ENCODE measurements at regions not wholly inside any gene's neighbourhood (a gene's known extent, or its start where the extent isn't known, plus 50 kb on each side); places are given as distances from the start of the nearest gene placed in this dataset.

DNA sequence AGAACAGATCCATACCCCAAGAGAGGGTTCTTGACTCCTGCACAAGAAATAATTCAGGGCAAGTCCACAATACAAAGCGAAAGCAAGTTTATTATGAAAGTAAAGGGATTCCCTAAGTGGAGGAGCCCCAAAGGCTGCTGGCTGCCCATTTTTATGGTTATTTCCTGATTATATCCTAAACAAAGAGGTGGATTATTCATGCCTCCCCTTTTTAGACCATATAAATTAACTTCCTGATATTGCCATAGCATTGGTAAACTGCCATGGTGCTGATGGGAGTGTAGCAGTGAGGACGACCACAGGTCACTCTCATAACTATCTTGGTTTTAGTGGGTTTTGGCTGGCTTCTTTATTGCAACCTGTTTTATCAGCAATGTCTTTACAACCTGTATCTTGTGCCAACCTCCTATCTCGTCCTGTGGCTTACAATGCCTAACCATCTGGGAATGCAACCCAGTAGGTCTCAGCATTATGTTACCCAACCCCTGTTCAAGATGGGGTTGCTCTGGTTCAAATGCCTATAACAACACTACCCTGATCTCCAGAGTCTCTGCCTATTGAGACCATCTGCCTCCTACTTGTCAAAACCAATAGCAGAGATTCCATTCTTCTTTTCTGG, 154.4 kb upstream of the GRAMD2B start:
- TF ChIP-seq POLR2A (IDR thresholded peaks at IDR 0.05) (no peak), POLR2AphosphoS5 (IDR thresholded peaks at IDR 0.05) (no peak), EP300 (IDR thresholded peaks at IDR 0.05; ENCODE audit: low read depth) (no peak)
- TF ChIP-seq, protein P1, sequence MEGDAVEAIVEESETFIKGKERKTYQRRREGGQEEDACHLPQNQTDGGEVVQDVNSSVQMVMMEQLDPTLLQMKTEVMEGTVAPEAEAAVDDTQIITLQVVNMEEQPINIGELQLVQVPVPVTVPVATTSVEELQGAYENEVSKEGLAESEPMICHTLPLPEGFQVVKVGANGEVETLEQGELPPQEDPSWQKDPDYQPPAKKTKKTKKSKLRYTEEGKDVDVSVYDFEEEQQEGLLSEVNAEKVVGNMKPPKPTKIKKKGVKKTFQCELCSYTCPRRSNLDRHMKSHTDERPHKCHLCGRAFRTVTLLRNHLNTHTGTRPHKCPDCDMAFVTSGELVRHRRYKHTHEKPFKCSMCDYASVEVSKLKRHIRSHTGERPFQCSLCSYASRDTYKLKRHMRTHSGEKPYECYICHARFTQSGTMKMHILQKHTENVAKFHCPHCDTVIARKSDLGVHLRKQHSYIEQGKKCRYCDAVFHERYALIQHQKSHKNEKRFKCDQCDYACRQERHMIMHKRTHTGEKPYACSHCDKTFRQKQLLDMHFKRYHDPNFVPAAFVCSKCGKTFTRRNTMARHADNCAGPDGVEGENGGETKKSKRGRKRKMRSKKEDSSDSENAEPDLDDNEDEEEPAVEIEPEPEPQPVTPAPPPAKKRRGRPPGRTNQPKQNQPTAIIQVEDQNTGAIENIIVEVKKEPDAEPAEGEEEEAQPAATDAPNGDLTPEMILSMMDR (IDR thresholded peaks at IDR 0.05): no peak
